T-cell (primary cell): ENCODE measurements at regions not wholly inside any gene's neighbourhood (a gene's known extent, or its start where the extent isn't known, plus 50 kb on each side); places are given as distances from the start of the nearest gene placed in this dataset.

ENCODE experiments used
- ATAC-seq, 4 experiments: fragments of 200-7000 bp in 3 of 4; fragments of 150-1000 bp in 1 of 4; cut with Tn5 transposase; replicated peaks in 1 of 4; 1 replicate in 3 of 4; 2 replicates in 1 of 4; pipeline ENCODE4 v1.10.0; 2021; ENCODE audit warnings: moderate library complexity in 3 of 4, mild to moderate bottlenecking in 2 of 4, moderate number of reproducible peaks in 1 of 4
- CTCF ChIA-PET, 2 donors: fragments of 300-600 bp; sonication (Branson Sonifier 250); formaldehyde crosslinking; loops; one replicate each; lab custom pipeline; 2022; ENCODE audit warnings: antibody characterized with exemption in 2 of 2; lab: Charles Lee
- POLR2A ChIA-PET, 2 donors: fragments of 300-600 bp; sonication (Branson Sonifier 250); formaldehyde crosslinking; loops; one replicate each; lab custom pipeline; 2022; ENCODE audit warnings: antibody characterized with exemption in 2 of 2; lab: Charles Lee
- DNase-seq, 35 experiments: peaks; one replicate each; pipeline versions ENCODE4 v3.0.0 to v3.0.0-alpha.2; 2013 to 2023
- H3K27ac ChIP-seq: one replicate; pipeline ENCODE4 v1.5.1; 2013; ENCODE audit warnings: low read length
- H3K27me3 ChIP-seq, 2 experiments: replicated peaks in 1 of 2; 1 replicate in 1 of 2; 2 replicates in 1 of 2; pipeline versions ENCODE4 v1.6.1 to v1.7.0; 2013; ENCODE audit warnings: low read length in 1 of 2, mixed read lengths in 1 of 2; ENCODE audit not compliant: control insufficient read depth in 2 of 2, insufficient read depth in 2 of 2; ENCODE audit errors: extremely low read depth in 1 of 2
- H3K36me3 ChIP-seq, 2 donors: 1 replicate in 1 of 2; 2 replicates in 1 of 2; pipeline versions ENCODE4 v1.6.1 to v1.7.0; 2013; ENCODE audit warnings: low read length in 1 of 2; ENCODE audit not compliant: control insufficient read depth in 2 of 2, insufficient read depth in 1 of 2; ENCODE audit errors: extremely low read depth in 1 of 2
- H3K4me1 ChIP-seq, 2 experiments: 1 replicate in 1 of 2; 2 replicates in 1 of 2; pipeline versions ENCODE4 v1.6.1 to v1.7.0; 2013; ENCODE audit warnings: low read length in 2 of 2, mixed read lengths in 1 of 2; ENCODE audit not compliant: insufficient read depth in 2 of 2, control insufficient read depth in 1 of 2; ENCODE audit errors: extremely low read depth in 1 of 2
- H3K4me3 ChIP-seq, 2 donors: 1 replicate in 1 of 2; 2 replicates in 1 of 2; pipeline versions ENCODE4 v1.5.1 to v1.7.0; 2013; ENCODE audit warnings: mild to moderate bottlenecking in 2 of 2, low read length in 1 of 2, moderate library complexity in 1 of 2; ENCODE audit not compliant: control insufficient read depth in 1 of 2; ENCODE audit errors: extremely low read depth in 1 of 2
- H3K9me3 ChIP-seq: 2 replicates; pipeline ENCODE4 v1.7.0; 2013
- H3K27ac Mint-ChIP-seq, 2 donors: one replicate each; pipeline ENCODE4 v1.8.0; 2020 to 2021; ENCODE audit warnings: mild to moderate bottlenecking in 2 of 2, mixed read lengths in 2 of 2
- H3K27me3 Mint-ChIP-seq, 2 donors: one replicate each; pipeline ENCODE4 v1.8.0; 2021 to 2022; ENCODE audit warnings: mixed read lengths in 2 of 2
- H3K36me3 Mint-ChIP-seq: one replicate; pipeline ENCODE4 v1.8.0; 2021; ENCODE audit warnings: mixed read lengths
- H3K4me1 Mint-ChIP-seq, 3 donors: one replicate each; pipeline ENCODE4 v1.8.0; 2020 to 2022; ENCODE audit warnings: mixed read lengths in 3 of 3, mild to moderate bottlenecking in 1 of 3
- H3K4me3 Mint-ChIP-seq, 3 donors: one replicate each; pipeline ENCODE4 v1.8.0; 2020 to 2022; ENCODE audit warnings: mild to moderate bottlenecking in 3 of 3, mixed read lengths in 3 of 3, moderate library complexity in 3 of 3
- H3K9me3 Mint-ChIP-seq, 3 donors: one replicate each; pipeline ENCODE4 v1.8.0; 2020 to 2022; ENCODE audit warnings: mixed read lengths in 3 of 3
- WGBS: methylation state at CpG from one replicate; pipeline ENCODE4 v1.1.5; 2013; ENCODE audit warnings: missing lambda C conversion rate; ENCODE audit not compliant: insufficient coverage; 5-methylcytosine and 5-hydroxymethylcytosine counted together

DNA sequence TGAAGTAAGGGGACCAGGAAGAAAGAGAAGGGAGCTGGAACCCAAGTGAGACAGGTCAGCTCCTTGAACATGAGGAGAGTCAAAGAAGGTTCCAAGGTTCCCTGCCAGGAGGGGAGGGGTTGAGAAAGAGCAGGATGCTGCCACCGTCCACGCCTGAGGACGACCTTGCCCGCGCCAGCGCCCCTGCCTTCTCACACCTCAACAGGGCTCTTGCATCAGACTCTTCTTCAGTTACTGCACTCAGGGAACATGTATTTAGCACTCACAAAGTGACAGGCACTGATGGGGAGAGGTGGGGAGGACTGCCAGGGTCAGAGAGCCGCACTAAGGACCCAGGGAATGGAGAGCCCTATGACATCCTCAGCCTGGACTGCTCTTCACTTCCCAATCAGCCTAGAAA lies 102.1 kb upstream of the NUDT4 start:
- DNase-seq, result no peak
- CTCF ChIA-PET, result interaction anchor here (0.5 to 1.3 kb wide), 4 partner anchors 31 to 202 kb away, joined by 3 to 4 read pairs (median 4); no protein-coding TSS in a partner anchor

DNA sequence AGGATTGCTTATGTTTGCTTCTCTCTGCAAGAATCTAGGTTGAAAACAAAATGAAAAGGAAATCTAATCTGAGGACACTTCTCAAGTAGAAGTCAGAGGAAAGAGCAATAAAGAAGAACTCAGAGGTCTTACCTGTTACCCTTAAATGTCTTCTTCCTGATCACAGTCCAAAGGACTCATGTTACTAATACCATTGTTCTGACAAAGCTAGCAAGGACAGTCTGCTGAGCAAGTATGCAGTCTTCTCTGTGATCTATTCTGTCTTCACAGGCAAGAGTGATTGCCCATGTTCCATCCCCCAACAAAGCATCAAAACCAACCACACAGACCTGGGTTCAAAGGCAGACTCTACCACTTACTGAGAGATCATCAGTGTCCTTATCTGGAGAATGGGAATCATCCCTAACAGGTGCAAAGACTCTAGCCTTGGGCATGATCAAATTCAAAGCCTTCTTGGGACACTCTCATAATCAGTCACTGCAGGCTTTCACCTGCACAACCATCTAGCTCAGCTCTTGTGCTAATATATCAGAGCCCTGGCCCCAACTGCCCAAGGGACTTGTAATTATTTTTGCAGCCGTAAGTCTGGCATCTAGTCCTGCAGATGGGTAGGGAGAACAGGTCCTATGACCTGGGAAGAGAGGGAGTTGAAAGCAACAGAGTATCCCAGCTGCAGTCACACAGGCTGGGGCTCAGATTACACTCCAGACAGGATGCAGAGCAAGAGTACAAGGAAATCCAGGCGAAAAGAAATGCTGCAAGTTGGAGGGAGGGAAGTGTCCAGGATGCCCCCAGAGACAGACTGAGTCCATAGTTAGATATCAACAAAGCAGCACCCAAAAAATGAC lies 97.9 kb upstream of the NUDT4 start:
- Histone ChIP-seq H3K9me3 (no peaks in the 10 kb centered on the region), H3K4me3 (no peak overlapping the region), H3K27ac (no peak overlapping the region), H3K4me1 (no peaks in the 10 kb centered on the region), H3K36me3 (peaks cover 0 to 2% of the 10 kb centered on the region in 2 donors), H3K27me3 (no peaks in the 10 kb centered on the region)
- Mint-ChIP-seq H3K27ac (no peak overlapping the region), H3K4me1 (peaks cover 0 to 5% (median 0%) of the 10 kb centered on the region in 3 donors), H3K9me3 (no peaks in the 10 kb centered on the region), H3K27me3 (no peaks in the 10 kb centered on the region), H3K36me3 (no peaks in the 10 kb centered on the region), H3K4me3 (no peak overlapping the region)
- ATAC-seq, result no peak
- DNase-seq, result no peak
- POLR2A ChIA-PET, result no interaction called here
- CTCF ChIA-PET, result interaction anchor here in 1 of 2 donors (0.5 kb wide), 1 partner anchor 173 kb away, joined by 4 read pairs; no protein-coding TSS in a partner anchor
- 100% methylated on average over 1 of the region's 2 CpGs for WGBS

More for the DNA sequence above, 102.1 kb upstream of the NUDT4 start:
- no peaks in the 10 kb centered on the region for H3K27me3 ChIP-seq
- Mint-ChIP-seq H3K27ac (no peak overlapping the region), H3K4me1 (peaks cover 8 to 18% (median 11%) of the 10 kb centered on the region in 3 donors), H3K27me3 (no peaks in the 10 kb centered on the region), H3K36me3 (no peaks in the 10 kb centered on the region), H3K4me3 (no peak overlapping the region), H3K9me3 (peaks cover 0 to 6% (median 0%) of the 10 kb centered on the region in 3 donors)
- ATAC-seq, result no peak
- peaks cover 0 to 9% of the 10 kb centered on the region in 2 experiments for H3K4me1 ChIP-seq
- no peak overlapping the region for H3K27ac ChIP-seq
- H3K4me3 ChIP-seq, result no peak overlapping the region
- H3K9me3 ChIP-seq, result no peaks in the 10 kb centered on the region
- POLR2A ChIA-PET, result no interaction called here
- no CpG with 5 or more reads among the region's 7 CpGs for WGBS
- peaks cover 0 to 2% of the 10 kb centered on the region in 2 donors for H3K36me3 ChIP-seq

DNA sequence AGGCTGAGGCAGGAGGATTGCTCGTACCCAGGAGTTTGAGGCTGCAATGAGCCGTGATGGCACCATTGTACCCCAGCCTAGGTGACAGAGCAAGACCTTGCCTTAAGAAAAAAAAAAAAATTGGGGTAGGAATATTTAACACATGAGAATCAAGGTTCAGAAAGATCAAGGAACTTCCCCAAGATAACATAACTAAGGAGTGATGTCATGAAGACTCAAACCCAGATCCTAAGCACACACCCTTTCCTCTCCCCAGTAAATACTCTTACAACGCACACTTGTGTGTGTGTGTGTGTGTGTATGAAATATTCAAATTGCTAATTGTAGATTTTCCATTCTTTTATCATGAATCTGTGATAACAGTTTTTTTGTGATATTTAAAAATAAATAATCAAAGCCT lies 90.6 kb upstream of the NUDT4 start:
- Mint-ChIP-seq H3K36me3 (no peaks in the 10 kb centered on the region), H3K27ac (no peak overlapping the region), H3K9me3 (no peaks in the 10 kb centered on the region), H3K27me3 (no peaks in the 10 kb centered on the region), H3K4me3 (no peak overlapping the region), H3K4me1 (no peaks in the 10 kb centered on the region)
- CTCF ChIA-PET, result no interaction called here
- Histone ChIP-seq H3K9me3 (no peaks in the 10 kb centered on the region), H3K27me3 (no peaks in the 10 kb centered on the region), H3K27ac (no peak overlapping the region), H3K4me1 (no peaks in the 10 kb centered on the region), H3K4me3 (no peak overlapping the region), H3K36me3 (no peaks in the 10 kb centered on the region)
- POLR2A ChIA-PET, result no interaction called here
- no peak for ATAC-seq
- 100% methylated on average over 2 of the region's 3 CpGs for WGBS
- DNase-seq, result no peak

- H3K9me3 ChIP-seq, result no peaks in the 10 kb centered on the region
- Mint-ChIP-seq H3K27ac (no peak overlapping the region), H3K36me3 (no peaks in the 10 kb centered on the region), H3K4me3 (no peak overlapping the region), H3K27me3 (no peaks in the 10 kb centered on the region), H3K4me1 (no peaks in the 10 kb centered on the region), H3K9me3 (no peaks in the 10 kb centered on the region)
- no peaks in the 10 kb centered on the region for H3K27me3 ChIP-seq
- DNase-seq (no peak), ATAC-seq (no peak)
- H3K4me3 ChIP-seq, result no peak overlapping the region
- POLR2A ChIA-PET, result no interaction called here
- no peaks in the 10 kb centered on the region for H3K4me1 ChIP-seq
- no peak overlapping the region for H3K27ac ChIP-seq
- CTCF ChIA-PET, result interaction anchor here in 1 of 2 donors (0.7 kb wide), 1 partner anchor 1833 kb away, joined by 3 read pairs; no protein-coding TSS in a partner anchor
- no peaks in the 10 kb centered on the region for H3K36me3 ChIP-seq
Observed at GRCh38 chr12:93288626-93289025, 89.1 kb upstream of the NUDT4 start.

DNA sequence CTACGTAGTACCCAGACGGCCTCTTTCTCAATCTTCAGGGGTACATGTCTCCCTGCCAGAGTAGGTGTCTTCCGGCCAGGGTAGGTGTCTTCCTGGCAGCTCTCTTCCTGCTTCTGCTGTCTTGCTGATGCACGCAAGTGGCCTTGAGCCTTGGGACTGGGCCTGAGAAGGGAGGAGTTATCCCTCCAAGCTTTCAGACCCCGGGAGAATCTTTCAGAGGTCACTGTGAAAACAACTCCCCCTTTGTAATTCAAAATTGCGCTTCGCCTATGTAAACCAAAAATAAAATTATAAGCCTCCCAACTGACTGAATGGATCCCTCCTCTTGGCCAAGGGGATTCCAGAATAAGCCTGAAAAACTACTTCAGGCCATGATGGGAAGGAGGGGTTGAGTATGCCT lies 87.3 kb upstream of the NUDT4 start:
- no peaks in the 10 kb centered on the region for H3K4me1 Mint-ChIP-seq
- H3K27ac ChIP-seq, result no peak overlapping the region
- no peaks in the 10 kb centered on the region for H3K36me3 Mint-ChIP-seq
- H3K9me3 Mint-ChIP-seq, result no peaks in the 10 kb centered on the region
- no peak overlapping the region for H3K27ac Mint-ChIP-seq
- H3K4me1 ChIP-seq, result no peaks in the 10 kb centered on the region
- no peaks in the 10 kb centered on the region for H3K9me3 ChIP-seq
- H3K27me3 ChIP-seq, result no peaks in the 10 kb centered on the region
- 88% methylated on average over 3 of the region's 7 CpGs for WGBS
- no peak overlapping the region for H3K4me3 Mint-ChIP-seq
- ChIA-PET POLR2A (no interaction called here), CTCF (no interaction called here)
- ATAC-seq (no peak), DNase-seq (no peak)
- H3K4me3 ChIP-seq, result no peak overlapping the region
- H3K27me3 Mint-ChIP-seq, result no peaks in the 10 kb centered on the region
- no peaks in the 10 kb centered on the region for H3K36me3 ChIP-seq

- no peak overlapping the region for H3K4me3 ChIP-seq
- H3K27ac Mint-ChIP-seq, result no peak overlapping the region
- H3K27me3 ChIP-seq, result no peaks in the 10 kb centered on the region
- H3K36me3 Mint-ChIP-seq, result no peaks in the 10 kb centered on the region
- H3K4me3 Mint-ChIP-seq, result no peak overlapping the region
- no peaks in the 10 kb centered on the region for H3K36me3 ChIP-seq
- peaks cover 0 to 2% of the 10 kb centered on the region in 2 donors for H3K27me3 Mint-ChIP-seq
- H3K9me3 Mint-ChIP-seq, result no peaks in the 10 kb centered on the region
- ATAC-seq (no peak), DNase-seq (no peak)
- WGBS, result 90% methylated on average over 3 of the region's 6 CpGs
- no peaks in the 10 kb centered on the region for H3K9me3 ChIP-seq
- ChIA-PET CTCF (no interaction called here), POLR2A (no interaction called here)
- no peak overlapping the region for H3K27ac ChIP-seq
- peaks cover 0 to 1% of the 10 kb centered on the region in 2 experiments for H3K4me1 ChIP-seq
- H3K4me1 Mint-ChIP-seq, result peaks cover 3 to 5% (median 4%) of the 10 kb centered on the region in 3 donors
Observed at GRCh38 chr12:93292213-93292612, 85.5 kb upstream of the NUDT4 start.
